ENCODE measurements at regions not wholly inside any gene's neighbourhood (a gene's known extent, or its start where the extent isn't known, plus 50 kb on each side); places are given as distances from the start of the nearest gene placed in this dataset.

DNA sequence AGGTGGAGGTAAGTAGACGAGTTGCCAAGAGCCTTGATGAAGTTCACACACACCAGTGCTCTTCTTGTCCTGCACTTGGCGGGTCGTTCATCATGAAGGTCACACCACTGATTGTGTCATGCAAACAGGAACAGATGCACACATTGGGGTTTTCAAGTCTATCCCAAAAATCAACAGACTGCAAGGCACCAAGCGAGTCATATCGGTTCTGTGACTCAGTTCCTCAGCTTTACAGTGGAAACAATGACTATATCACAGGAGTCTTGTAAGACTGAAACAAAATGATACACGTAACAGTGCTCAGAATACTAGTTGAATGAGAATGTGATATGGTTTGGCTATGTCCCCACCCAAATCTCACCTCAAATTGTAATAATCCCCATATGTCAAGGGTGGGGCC, 526.9 kb upstream of the ID2 start:
- no peaks in the 10 kb centered on the region for H3K9me3 ChIP-seq (ENCODE audit: control insufficient read depth, insufficient read depth, low read depth, low read length)
- ChIA-PET POLR2A (no interaction called here), CTCF (no interaction called here)
- no peaks in the 10 kb centered on the region for H3K4me1 ChIP-seq (ENCODE audit: control insufficient read depth, insufficient read depth, low read length)
- H3K4me3 ChIP-seq (ENCODE audit: low read depth, low read length): no peak overlapping the region
- H3K27ac ChIP-seq (ENCODE audit: extremely low read depth, low read depth, low read length): no peak overlapping the region
- TF ChIP-seq ZNF311 (tag by site-specific recombination; IDR thresholded peaks at IDR 0.05; ENCODE audit: borderline replicate concordance) (no peak), MYNN (tag by site-specific recombination; IDR thresholded peaks at IDR 0.05; ENCODE audit: borderline replicate concordance) (no peak), ZNF214 (tag by site-specific recombination; IDR thresholded peaks at IDR 0.05; ENCODE audit: borderline replicate concordance) (no peak), MZF1 (tag by site-specific recombination; IDR thresholded peaks at IDR 0.05; ENCODE audit: borderline replicate concordance) (no peak), GLI4 (tag by site-specific recombination; IDR thresholded peaks at IDR 0.05) (no peak), ZNF558 (tag by site-specific recombination; IDR thresholded peaks at IDR 0.05) (no peak), ZNF248 (tag by site-specific recombination; IDR thresholded peaks at IDR 0.05) (no peak), ZNF221 (tag by site-specific recombination; IDR thresholded peaks at IDR 0.05; ENCODE audit: borderline replicate concordance) (no peak), ZBTB21 (tag by site-specific recombination; IDR thresholded peaks at IDR 0.05) (no peak)
- TF ChIP-seq, protein P1, sequence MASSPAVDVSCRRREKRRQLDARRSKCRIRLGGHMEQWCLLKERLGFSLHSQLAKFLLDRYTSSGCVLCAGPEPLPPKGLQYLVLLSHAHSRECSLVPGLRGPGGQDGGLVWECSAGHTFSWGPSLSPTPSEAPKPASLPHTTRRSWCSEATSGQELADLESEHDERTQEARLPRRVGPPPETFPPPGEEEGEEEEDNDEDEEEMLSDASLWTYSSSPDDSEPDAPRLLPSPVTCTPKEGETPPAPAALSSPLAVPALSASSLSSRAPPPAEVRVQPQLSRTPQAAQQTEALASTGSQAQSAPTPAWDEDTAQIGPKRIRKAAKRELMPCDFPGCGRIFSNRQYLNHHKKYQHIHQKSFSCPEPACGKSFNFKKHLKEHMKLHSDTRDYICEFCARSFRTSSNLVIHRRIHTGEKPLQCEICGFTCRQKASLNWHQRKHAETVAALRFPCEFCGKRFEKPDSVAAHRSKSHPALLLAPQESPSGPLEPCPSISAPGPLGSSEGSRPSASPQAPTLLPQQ (tag by site-specific recombination; IDR thresholded peaks at IDR 0.05): no peak
- TF ChIP-seq, protein P2, sequence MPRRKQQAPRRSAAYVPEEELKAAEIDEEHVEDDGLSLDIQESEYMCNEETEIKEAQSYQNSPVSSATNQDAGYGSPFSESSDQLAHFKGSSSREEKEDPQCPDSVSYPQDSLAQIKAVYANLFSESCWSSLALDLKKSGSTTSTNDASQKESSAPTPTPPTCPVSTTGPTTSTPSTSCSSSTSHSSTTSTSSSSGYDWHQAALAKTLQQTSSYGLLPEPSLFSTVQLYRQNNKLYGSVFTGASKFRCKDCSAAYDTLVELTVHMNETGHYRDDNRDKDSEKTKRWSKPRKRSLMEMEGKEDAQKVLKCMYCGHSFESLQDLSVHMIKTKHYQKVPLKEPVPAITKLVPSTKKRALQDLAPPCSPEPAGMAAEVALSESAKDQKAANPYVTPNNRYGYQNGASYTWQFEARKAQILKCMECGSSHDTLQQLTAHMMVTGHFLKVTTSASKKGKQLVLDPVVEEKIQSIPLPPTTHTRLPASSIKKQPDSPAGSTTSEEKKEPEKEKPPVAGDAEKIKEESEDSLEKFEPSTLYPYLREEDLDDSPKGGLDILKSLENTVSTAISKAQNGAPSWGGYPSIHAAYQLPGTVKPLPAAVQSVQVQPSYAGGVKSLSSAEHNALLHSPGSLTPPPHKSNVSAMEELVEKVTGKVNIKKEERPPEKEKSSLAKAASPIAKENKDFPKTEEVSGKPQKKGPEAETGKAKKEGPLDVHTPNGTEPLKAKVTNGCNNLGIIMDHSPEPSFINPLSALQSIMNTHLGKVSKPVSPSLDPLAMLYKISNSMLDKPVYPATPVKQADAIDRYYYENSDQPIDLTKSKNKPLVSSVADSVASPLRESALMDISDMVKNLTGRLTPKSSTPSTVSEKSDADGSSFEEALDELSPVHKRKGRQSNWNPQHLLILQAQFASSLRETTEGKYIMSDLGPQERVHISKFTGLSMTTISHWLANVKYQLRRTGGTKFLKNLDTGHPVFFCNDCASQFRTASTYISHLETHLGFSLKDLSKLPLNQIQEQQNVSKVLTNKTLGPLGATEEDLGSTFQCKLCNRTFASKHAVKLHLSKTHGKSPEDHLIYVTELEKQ (tag by site-specific recombination; IDR thresholded peaks at IDR 0.05; ENCODE audit: borderline replicate concordance): no peak
- no peaks in the 10 kb centered on the region for H3K36me3 ChIP-seq (ENCODE audit: control insufficient read depth in 2 of 2, insufficient read depth in 1 of 2, low read length in 2 of 2)

DNA sequence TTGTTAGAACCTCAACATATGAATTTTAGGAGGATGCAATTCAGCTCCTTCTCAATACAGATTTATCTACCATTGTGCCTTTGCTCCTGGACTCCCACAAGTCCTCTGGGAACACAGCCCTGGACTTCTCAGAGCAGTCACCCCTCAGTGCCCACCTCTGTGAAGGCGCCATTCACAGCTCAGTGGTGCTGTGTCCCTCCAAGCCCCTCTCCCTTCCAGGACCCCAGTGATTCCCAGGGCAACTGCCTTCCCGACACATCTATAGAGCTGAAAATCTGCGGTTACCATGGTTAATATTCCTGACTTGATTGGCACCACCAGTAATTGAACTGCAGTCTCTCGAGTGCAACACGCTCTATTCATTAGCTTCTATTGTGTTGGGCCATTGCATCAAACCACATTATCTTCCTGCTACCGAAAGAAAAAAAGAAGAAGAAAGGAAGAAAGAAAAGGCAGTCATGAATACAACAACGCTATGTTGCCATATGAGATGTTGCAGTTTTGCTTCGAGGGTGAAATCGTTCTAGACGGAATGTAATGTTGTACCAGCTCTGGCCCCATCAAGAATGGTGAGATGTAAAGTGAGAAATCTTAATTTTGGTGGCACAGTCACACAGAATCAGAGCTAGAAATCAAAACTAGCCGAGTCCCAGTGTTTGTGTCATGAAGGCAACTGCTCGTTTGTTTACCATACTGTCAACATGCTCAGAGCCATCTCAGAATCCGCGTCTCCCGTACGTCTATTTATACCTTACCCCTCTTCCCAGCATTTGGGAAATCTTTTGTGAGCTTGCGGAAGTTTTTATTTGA, 524.0 kb upstream of the ID2 start:
- CTCF ChIA-PET: interaction anchor here (0.6 kb wide), 1 partner anchor 84 kb away, joined by 3 read pairs; no protein-coding TSS in a partner anchor
- no peaks in the 10 kb centered on the region for H3K4me1 ChIP-seq (ENCODE audit: control insufficient read depth, insufficient read depth, low read length)
- POLR2A ChIA-PET: no interaction called here
- H3K27ac ChIP-seq (ENCODE audit: extremely low read depth, low read depth, low read length): no peak overlapping the region
- no peaks in the 10 kb centered on the region for H3K36me3 ChIP-seq (ENCODE audit: control insufficient read depth in 2 of 2, insufficient read depth in 1 of 2, low read length in 2 of 2)
- H3K4me3 ChIP-seq (ENCODE audit: low read depth, low read length): no peak overlapping the region
- H3K9me3 ChIP-seq (ENCODE audit: control insufficient read depth, insufficient read depth, low read depth, low read length): no peaks in the 10 kb centered on the region
- TF ChIP-seq ZNF404 (tag by site-specific recombination; IDR thresholded peaks at IDR 0.05): no peak
- TF ChIP-seq, protein P3, sequence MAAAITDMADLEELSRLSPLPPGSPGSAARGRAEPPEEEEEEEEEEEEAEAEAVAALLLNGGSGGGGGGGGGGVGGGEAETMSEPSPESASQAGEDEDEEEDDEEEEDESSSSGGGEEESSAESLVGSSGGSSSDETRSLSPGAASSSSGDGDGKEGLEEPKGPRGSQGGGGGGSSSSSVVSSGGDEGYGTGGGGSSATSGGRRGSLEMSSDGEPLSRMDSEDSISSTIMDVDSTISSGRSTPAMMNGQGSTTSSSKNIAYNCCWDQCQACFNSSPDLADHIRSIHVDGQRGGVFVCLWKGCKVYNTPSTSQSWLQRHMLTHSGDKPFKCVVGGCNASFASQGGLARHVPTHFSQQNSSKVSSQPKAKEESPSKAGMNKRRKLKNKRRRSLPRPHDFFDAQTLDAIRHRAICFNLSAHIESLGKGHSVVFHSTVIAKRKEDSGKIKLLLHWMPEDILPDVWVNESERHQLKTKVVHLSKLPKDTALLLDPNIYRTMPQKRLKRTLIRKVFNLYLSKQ (tag by site-specific recombination; IDR thresholded peaks at IDR 0.05; ENCODE audit: borderline replicate concordance): no peak
- TF ChIP-seq HOXA7 (CRISPR knock-in tag; IDR thresholded peaks at IDR 0.05; ENCODE audit: borderline replicate concordance): no peak
- TF ChIP-seq KLF7 (tag by site-specific recombination; IDR thresholded peaks at IDR 0.05; ENCODE audit: borderline replicate concordance): no peak
- TF ChIP-seq KLF9 (tag by site-specific recombination; IDR thresholded peaks at IDR 0.05; ENCODE audit: low read depth): no peak
- TF ChIP-seq, protein P4, sequence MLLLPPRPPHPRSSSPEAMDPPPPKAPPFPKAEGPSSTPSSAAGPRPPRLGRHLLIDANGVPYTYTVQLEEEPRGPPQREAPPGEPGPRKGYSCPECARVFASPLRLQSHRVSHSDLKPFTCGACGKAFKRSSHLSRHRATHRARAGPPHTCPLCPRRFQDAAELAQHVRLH (tag by site-specific recombination; IDR thresholded peaks at IDR 0.05): no peak
- TF ChIP-seq ZBTB21 (tag by site-specific recombination; IDR thresholded peaks at IDR 0.05): no peak
- TF ChIP-seq ZNF274 (IDR thresholded peaks at IDR 0.05; ENCODE audit: low read length): no peak
- no peak for TF ChIP-seq ZNF274 (tag by site-specific recombination; IDR thresholded peaks at IDR 0.05; ENCODE audit: borderline replicate concordance)
- no peak for TF ChIP-seq ZNF2 (tag by site-specific recombination; IDR thresholded peaks at IDR 0.05)
- TF ChIP-seq, protein P5, sequence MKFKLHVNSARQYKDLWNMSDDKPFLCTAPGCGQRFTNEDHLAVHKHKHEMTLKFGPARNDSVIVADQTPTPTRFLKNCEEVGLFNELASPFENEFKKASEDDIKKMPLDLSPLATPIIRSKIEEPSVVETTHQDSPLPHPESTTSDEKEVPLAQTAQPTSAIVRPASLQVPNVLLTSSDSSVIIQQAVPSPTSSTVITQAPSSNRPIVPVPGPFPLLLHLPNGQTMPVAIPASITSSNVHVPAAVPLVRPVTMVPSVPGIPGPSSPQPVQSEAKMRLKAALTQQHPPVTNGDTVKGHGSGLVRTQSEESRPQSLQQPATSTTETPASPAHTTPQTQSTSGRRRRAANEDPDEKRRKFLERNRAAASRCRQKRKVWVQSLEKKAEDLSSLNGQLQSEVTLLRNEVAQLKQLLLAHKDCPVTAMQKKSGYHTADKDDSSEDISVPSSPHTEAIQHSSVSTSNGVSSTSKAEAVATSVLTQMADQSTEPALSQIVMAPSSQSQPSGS (tag by site-specific recombination; IDR thresholded peaks at IDR 0.05; ENCODE audit: low read depth): no peak
- no peak for TF ChIP-seq ZNF354C (tag by site-specific recombination; IDR thresholded peaks at IDR 0.05; ENCODE audit: borderline replicate concordance, low read depth)
- no peak for TF ChIP-seq SCRT2 (tag by site-specific recombination; IDR thresholded peaks at IDR 0.05)
- TF ChIP-seq SP3 (tag by site-specific recombination; IDR thresholded peaks at IDR 0.05): no peak
- no peak for TF ChIP-seq ZNF174 (tag by site-specific recombination; IDR thresholded peaks at IDR 0.05)
